Stimulated activated CD8-positive, alpha-beta memory T cell treated with anti-CD3 and anti-CD28 coated beads, Interleukin-15, amount 100 ng/mL, for 48 hours (primary cell): ENCODE measurements at regions not wholly inside any gene's neighbourhood (a gene's known extent, or its start where the extent isn't known, plus 50 kb on each side); places are given as distances from the start of the nearest gene placed in this dataset.

Experiments
- DNase-seq, 2 donors: peaks; one replicate each; pipeline ENCODE4 v3.0.0-alpha.2; 2020; ENCODE audit warnings: low read depth in 2 of 2

DNA sequence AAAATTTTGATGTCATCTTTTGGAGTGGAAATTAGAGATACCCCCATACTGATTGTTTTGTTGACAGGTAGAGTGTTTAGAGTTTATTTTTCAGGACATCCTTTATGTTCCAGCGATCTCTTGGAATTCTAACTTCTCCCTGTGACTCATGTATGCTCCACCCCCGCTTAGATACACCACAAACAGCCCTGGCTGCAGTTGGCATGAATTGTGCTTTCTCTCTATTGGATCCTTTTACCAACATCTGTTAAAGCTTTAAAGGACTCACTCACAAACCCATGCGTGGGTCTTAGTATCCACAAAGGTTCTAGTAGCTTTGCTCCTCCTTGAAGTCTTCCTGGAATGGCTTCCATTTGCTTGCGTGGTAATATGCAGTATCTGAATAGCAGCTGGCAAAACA is 409.5 kb upstream of the POU3F3 start:
- DNase-seq = no peak

- DNase-seq = no peak
Observed at GRCh38 chr2:104444889-104445288, 409.0 kb upstream of the POU3F3 start.

DNA sequence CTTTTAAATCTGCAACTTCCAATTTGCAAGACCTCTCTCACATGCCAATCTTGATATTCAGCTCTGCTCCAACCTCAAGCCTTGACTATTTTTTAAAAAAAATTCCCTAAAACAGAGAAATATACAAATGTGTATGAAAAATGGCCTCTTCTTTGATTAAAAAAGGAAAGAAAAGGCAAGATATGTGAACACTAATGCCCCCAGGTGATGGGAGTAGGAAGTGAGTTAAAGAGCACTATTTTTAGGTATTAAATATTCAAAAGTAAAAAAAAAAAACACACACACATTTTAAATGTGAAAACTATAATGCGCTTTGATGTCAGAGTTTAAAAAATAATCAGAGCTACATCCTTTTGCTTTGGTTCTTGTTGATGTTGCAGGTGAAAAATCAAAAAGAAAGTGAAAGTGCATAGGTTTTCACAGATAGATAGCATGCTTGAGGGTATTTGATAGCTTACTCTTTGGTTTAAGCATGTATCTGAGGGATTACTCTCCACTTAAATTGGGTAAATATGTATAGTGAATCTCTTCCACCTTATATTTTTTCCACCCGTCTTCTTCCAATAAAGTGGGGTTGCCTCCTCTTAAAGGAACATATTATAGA is 406.0 kb upstream of the POU3F3 start:
- DNase-seq = no peak

GRCh38 chr2:104448661-104449440 is 405.1 kb upstream of the POU3F3 start:
- DNase-seq = no peak

DNA sequence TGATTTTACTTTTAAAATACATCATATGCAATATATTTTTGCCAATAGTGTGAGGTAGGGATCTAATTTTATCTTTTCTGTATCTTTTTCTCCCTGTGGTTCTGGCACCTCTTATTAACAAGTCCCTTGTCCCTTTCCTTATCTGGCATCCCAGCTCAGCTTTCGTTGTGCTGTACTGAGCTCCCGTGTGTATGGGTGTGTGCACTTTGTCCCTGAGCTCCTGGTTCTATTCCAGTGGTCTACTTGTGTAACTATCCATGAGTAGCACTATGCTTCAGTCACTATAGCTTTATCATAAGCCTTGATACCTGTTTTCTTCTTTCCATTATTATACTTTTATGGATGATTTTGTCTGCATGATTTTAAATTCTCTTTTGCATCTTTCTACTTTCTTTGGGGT is 401.4 kb upstream of the POU3F3 start:
- no peak for DNase-seq

DNA sequence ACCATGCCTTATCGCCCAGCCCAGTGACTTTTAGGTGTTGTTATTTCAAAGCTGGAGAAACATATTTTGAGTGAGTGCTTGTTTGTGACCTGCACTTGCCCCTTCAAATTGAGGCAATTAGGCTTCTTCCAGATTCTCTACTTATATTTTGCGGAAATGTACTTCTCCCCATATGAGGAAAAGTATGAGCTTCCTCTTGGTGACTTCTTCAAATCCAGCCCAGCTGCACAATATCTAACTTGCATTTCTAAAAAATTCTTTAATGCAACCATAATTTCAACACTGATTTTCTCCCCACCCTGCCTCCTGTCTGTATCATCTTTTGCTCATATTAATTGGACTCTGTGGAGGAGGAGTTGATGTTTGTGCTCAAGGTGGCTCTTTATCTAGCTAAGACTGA is 391.2 kb upstream of the POU3F3 start:
- no peak for DNase-seq

GRCh38 chr2:104465981-104466380 is 387.9 kb upstream of the POU3F3 start:
- no peak for DNase-seq

- DNase-seq = no peak
Observed at GRCh38 chr2:104468846-104469245, 385.1 kb upstream of the POU3F3 start.

DNA sequence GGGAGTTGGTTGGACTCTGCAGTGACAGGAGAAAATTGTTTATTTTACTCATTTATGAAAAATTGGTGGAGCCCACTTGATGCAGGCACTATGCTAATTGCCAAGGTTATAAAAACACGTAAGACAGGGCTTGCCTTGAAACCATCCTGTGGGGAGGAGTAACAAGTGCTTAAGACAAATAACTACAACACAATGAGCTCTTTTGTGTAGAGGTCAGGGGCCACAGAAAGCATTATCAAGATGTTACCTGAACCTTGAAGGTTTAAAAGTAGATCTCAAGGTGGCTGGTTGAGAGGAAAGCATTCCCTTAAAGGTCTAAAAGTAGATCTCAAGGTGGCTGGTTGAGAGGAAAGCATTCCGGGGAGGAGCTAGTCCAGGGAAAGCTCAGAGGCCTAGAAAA is 381.8 kb upstream of the POU3F3 start:
- DNase-seq = no peak

DNA sequence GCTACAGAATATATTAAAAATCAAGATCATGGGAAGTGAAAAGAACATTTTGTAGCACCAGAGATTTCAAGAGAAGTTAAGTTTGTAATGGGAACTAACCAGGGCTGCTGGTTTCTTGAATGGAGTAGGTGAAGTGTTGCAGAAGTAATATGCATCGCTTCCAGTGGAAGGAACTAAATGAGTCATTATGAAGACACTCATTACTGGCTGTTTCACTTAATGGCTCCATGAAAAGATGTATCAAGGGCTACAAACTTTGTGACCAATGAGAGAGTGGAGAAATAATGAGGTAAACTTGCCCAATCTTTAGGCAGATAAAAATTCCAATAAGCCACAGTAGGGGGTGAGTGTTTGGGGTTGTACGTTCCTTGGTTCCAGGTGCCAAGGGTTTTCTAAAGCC is 380.4 kb upstream of the POU3F3 start:
- no peak for DNase-seq

DNA sequence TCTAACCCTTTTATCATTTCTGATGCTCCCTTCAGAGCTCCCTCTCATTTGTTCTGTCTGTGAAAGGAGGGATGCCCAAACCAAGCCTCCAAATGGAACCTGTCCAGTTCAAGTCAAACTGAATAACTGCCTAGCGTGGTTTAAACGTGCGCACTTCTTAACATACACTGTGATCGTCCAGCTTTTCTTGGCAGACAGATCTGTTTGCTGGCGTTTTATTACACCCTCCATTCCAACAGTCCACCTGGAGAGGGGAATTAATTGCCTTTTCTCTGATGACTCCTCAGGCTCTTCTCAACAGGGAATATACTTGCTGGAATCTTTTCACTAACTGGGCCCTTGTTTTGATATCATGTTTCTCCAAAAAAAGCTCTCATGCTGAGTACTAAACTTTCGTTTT is 379.2 kb upstream of the POU3F3 start:
- DNase-seq = no peak

- DNase-seq = no peak
Observed at GRCh38 chr2:104476075-104476474, 377.8 kb upstream of the POU3F3 start.

GRCh38 chr2:104476563-104476988 is 377.3 kb upstream of the POU3F3 start:
- no peak for DNase-seq

DNA sequence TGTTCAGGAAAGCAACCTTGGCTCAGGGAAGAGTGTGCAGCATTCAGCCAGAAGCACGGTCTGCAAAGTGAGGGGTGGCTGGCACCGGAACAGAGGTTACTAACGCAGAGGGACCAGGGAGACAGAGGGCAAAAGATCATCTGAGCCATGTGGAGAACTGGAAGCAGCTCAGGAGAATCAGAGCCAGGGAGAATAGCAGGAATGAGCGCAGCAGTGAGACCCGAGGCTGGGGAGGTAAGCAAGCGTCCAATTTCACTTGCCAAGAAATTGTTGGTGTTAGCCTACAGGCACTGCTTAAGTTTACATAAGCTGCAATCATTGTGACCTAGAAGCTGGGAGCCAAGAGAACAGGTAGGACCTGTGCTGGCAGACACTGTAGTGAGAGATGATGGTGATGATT is 372.6 kb upstream of the POU3F3 start:
- no peak for DNase-seq

DNA sequence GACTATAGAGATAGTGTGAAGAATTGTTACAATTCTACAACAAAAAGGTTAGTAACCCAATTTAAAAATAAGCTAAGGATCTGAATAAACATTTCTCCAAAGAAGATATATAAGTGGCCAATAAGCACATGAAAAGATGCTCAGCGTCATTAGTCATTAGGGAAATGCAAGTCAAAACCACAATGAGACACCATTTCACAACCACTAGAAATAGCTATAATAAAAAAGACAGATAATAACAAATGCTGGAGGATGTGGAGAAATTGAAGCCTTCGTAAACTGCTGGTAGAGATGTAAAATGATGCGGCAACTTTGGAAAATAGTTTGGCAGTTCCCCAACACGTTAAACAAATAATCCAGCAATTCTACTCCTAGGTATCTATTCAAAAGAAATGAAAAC is 366.5 kb upstream of the POU3F3 start:
- no peak for DNase-seq

GRCh38 chr2:104493698-104494097 is 360.2 kb upstream of the POU3F3 start:
- DNase-seq = no peak

DNA sequence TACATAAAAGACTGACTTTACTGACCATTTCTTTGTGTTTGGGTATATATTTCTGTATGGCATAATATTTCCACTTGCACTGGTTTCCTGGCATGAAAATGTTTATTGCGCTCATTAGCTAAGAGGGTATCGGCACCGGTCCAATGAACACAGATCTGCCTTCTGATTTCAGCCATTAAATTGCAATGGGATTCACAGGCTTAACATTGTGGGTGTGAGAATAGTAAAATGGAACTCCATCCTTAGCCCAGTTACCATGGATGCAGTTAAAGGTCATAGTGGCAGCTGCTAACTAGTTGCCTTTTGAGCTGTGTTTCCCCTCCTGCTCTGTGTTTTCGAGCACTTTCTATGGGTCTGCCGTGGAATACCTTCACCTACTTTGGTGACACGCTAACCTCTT is 352.6 kb upstream of the POU3F3 start:
- DNase-seq = no peak

- DNase-seq = no peak
Observed at GRCh38 chr2:104501929-104502328, 352.0 kb upstream of the POU3F3 start.

DNA sequence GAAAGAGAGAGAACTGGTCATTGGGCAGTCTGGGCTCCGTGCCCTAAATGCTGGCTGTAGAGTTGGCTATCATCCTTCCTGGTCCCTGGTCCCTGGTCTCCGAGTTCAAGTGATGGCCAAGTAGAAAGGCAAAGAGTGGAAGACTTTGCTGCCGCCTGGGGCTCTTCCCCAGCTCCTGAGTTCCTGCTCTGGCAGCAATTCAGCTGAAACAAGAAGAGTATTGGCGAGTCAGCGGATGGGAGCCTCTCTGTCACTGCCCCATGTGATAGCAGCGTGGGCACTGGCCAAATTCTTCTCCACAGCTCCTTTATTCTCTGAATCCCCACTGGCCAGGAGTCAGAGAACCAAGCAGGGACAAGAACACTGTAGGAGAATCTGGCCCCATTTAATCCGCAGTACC is 351.0 kb upstream of the POU3F3 start:
- DNase-seq = no peak

DNA sequence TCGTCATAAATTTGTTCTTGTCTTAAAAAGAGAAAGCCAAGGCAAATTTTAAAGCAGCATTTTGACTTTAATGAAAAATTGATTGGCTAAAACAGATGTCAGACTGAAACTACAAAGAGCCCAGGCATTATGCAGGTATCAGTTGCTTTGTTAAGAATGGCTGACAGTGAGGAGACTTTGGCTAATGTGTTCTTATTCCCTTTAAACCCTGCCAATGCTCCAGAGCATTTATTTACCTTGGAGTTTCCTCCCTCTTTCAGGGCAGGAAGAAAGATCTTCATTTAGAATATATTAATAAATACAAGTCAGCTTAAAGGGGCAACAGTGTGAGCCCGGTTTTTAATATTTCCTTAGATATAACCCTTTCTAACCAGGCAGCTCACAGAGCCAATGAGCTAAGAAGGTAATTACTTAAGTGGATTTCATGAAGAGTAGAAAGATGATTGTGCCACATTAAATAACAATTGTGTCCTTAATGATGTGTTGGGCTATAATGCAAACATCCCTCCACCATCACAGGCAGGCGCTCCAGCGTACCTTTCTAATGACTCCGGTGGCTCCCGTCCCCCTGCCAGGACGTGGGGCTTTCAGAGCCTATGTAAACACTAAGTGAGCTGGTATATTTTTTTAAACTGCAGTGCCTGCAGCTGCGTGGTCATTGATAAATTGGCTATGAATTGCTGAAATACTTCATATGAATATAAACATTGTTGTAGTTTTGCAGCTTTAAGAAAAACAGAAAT is 349.4 kb upstream of the POU3F3 start:
- DNase-seq = no peak

GRCh38 chr2:104518256-104518655 is 335.7 kb upstream of the POU3F3 start:
- DNase-seq = no peak

GRCh38 chr2:104521247-104521646 is 332.7 kb upstream of the POU3F3 start:
- no peak for DNase-seq

- DNase-seq = no peak
Observed at GRCh38 chr2:104523921-104524320, 330.0 kb upstream of the POU3F3 start.
